Thoracic aorta (tissue), 2 donors: ENCODE measurements at regions not wholly inside any gene's neighbourhood (a gene's known extent, or its start where the extent isn't known, plus 50 kb on each side); places are given as distances from the start of the nearest gene placed in this dataset.

ENCODE experiments used
- ATAC-seq: fragments of 150-250 bp; one replicate; pipeline ENCODE4 v1.8.0; 2017; ENCODE audit warnings: low read depth; ENCODE audit not compliant: insufficient number of reproducible peaks, low FRiP score
- DNase-seq: peaks from one replicate; pipeline ENCODE4 v3.0.0-alpha.2; 2020; ENCODE audit warnings: low spot score
- H3K27ac ChIP-seq, 2 donors: fragments of 200-600 bp; sonication (generic); 1 replicate in 1 of 2; 2 replicates in 1 of 2; pipeline ENCODE4 v1.5.1; 2016; ENCODE audit warnings: mild to moderate bottlenecking in 2 of 2, moderate library complexity in 2 of 2
- H3K27me3 ChIP-seq: fragments of 200-600 bp; sonication (generic); replicated peaks from 2 replicates; pipeline ENCODE4 v1.6.0; 2016; ENCODE audit warnings: mild to moderate bottlenecking; ENCODE audit not compliant: insufficient read depth
- H3K36me3 ChIP-seq: fragments of 200-600 bp; sonication (generic); one replicate; pipeline ENCODE4 v1.5.1; 2016
- H3K4me1 ChIP-seq, 2 donors: fragments of 200-600 bp; sonication (generic); 1 replicate in 1 of 2; 2 replicates in 1 of 2; pipeline versions ENCODE4 v1.5.1 to v1.6.0; 2016; ENCODE audit warnings: low read depth in 2 of 2, mild to moderate bottlenecking in 1 of 2; ENCODE audit not compliant: control insufficient read depth in 1 of 2
- H3K4me3 ChIP-seq: fragments of 200-600 bp; sonication (generic); 2 replicates; pipeline ENCODE4 v1.5.1; 2016; ENCODE audit warnings: mild to moderate bottlenecking
- H3K9me3 ChIP-seq: fragments of 200-600 bp; sonication (generic); 2 replicates; pipeline ENCODE4 v1.5.1; 2016
- TF ChIP-seq, protein P1 (sequence below): fragments of 200-600 bp; sonication (generic); IDR thresholded peaks from one replicate; pipeline ENCODE4 v1.5.1; 2019; ENCODE audit warnings: antibody characterized with exemption

DNA sequence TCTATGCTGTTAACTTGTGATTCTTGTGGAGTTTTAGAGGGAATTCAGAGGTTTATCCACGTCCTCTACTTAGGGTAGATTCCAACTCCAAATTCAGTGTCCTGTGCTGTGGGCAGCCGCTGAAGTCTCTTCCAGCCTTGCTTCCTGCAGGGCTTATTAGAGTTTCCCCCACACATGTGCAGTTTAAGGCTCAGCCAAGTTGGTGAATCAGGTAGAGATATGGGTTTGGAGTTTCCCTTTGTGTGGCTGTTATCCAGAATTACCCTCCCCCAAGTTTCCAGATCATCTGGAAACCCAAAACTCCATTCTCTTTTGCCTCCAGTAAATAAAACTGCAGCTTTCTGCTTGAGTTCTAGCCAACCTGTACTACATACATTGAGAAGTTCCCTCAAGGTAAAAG is 853.7 kb downstream of the GALC start:
- H3K4me1 ChIP-seq, result no peaks in the 10 kb centered on the region
- no peak overlapping the region for H3K4me3 ChIP-seq
- no peaks in the 10 kb centered on the region for H3K36me3 ChIP-seq
- no peak overlapping the region for H3K27ac ChIP-seq
- TF ChIP-seq, protein P1, sequence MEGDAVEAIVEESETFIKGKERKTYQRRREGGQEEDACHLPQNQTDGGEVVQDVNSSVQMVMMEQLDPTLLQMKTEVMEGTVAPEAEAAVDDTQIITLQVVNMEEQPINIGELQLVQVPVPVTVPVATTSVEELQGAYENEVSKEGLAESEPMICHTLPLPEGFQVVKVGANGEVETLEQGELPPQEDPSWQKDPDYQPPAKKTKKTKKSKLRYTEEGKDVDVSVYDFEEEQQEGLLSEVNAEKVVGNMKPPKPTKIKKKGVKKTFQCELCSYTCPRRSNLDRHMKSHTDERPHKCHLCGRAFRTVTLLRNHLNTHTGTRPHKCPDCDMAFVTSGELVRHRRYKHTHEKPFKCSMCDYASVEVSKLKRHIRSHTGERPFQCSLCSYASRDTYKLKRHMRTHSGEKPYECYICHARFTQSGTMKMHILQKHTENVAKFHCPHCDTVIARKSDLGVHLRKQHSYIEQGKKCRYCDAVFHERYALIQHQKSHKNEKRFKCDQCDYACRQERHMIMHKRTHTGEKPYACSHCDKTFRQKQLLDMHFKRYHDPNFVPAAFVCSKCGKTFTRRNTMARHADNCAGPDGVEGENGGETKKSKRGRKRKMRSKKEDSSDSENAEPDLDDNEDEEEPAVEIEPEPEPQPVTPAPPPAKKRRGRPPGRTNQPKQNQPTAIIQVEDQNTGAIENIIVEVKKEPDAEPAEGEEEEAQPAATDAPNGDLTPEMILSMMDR, result no peak
- ATAC-seq (no peak), DNase-seq (no peak)
- H3K9me3 ChIP-seq, result no peaks in the 10 kb centered on the region
- H3K27me3 ChIP-seq, result no peaks in the 10 kb centered on the region

DNA sequence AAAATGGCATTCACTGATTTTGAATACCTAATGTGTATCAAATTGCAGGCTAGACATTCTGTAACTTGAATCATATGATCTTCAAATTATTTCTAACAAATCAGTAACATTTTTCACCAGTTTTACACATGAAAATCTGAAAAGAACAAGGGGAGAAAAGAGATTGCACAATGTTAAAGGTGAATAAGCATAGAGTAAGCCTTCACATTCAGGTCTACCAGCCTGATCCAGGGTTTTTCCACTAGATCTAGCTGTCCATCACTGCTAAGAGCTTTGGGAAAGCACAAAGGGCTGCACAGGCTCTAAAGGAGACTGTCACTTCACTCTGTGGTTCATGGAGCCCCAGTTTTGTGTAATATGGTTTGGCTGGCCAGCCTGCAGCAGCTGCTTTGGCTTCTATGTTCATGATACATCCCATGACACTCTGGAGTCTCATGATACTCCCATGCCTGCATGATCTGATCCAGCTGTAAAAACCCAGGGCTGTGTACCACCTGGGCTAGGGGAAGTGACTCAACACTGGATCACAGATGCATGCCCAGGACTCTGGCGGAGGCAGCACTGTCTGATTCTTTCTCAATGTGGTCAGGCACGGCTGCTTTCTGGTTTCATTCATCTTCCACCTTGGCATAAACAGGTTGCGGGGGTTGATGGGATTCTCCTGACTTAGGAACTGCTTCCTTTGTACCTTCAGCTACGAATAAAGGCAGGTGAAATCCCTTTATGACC is 859.7 kb downstream of the GALC start:
- Histone ChIP-seq H3K36me3 (no peaks in the 10 kb centered on the region), H3K4me1 (no peaks in the 10 kb centered on the region), H3K27ac (no peak overlapping the region), H3K27me3 (no peaks in the 10 kb centered on the region), H3K9me3 (no peaks in the 10 kb centered on the region), H3K4me3 (no peak overlapping the region)
- TF ChIP-seq, protein P1, result no peak
- DNase-seq (no peak), ATAC-seq (no peak)

DNA sequence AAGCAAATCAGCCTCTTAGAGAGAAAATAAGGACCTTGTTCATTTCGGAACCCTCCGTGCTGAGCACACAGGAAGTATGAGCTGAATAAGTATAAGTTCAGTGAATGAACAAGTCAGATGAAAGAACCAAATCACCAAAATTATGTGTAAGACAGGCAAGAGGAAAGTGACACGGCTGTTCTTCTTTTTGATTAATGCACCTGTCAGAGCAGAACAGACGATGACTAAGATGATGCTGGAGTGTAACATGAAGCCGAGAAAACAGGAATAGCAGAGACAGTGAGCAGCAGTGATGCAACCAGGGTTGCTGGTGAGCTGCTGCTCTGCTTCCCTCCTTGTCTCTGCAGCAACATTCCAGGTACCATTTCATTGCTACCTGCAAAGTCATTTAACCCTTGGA is 861.1 kb downstream of the GALC start:
- Histone ChIP-seq H3K36me3 (no peaks in the 10 kb centered on the region), H3K27ac (no peak overlapping the region), H3K4me3 (no peak overlapping the region), H3K9me3 (no peaks in the 10 kb centered on the region), H3K4me1 (no peaks in the 10 kb centered on the region), H3K27me3 (no peaks in the 10 kb centered on the region)
- no peak for DNase-seq
- TF ChIP-seq, protein P1, result no peak
- ATAC-seq, result no peak

DNA sequence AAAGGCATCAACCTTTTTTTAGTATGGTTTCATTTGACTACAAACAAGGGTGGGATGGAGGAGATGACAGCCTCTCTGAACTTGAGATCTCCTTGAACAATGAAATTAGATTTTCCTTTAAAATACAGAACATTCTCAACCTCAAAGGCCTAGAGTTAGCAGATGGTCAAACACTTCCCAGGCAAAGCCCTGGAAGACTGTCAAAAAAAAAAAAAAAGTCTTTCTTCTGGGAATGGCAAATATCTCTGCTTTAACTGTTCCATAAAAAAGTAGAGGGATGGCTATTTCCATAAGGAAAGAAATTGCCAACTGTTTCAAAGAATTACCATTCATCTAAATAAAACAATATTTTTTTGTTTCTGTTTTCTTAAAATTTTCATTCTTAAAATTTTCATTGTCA is 870.8 kb downstream of the GALC start:
- ATAC-seq, result no peak
- Histone ChIP-seq H3K4me3 (no peak overlapping the region), H3K4me1 (no peaks in the 10 kb centered on the region), H3K27ac (no peak overlapping the region), H3K27me3 (no peaks in the 10 kb centered on the region), H3K36me3 (no peaks in the 10 kb centered on the region), H3K9me3 (no peaks in the 10 kb centered on the region)
- DNase-seq, result no peak
- TF ChIP-seq, protein P1, result no peak

DNA sequence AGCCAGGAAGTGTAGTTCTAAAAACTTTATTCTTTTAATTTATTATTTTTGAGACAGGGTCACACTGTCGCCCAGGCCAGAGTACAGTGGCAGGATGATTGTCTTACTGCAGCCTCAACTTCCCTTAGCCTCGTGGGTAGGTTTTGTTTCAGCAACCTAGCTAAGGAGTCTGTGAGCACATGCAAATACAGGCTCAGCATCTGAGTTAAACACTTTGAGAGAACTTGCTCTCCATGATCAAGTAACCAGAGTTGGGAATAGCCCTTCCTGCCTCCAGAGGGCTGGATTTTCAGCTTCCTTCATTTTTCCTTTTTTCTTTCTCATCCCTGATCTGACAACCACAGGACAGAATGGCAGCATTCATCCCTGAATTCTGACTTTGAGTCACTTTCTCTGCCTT is 871.3 kb downstream of the GALC start:
- DNase-seq, result no peak
- TF ChIP-seq, protein P1, result no peak
- no peak for ATAC-seq
- no peaks in the 10 kb centered on the region for H3K4me1 ChIP-seq
- H3K9me3 ChIP-seq, result no peaks in the 10 kb centered on the region
- H3K27ac ChIP-seq, result no peak overlapping the region
- no peaks in the 10 kb centered on the region for H3K27me3 ChIP-seq
- H3K4me3 ChIP-seq, result no peak overlapping the region
- no peaks in the 10 kb centered on the region for H3K36me3 ChIP-seq
